NT2/D1 (cell line): ENCODE measurements at regions not wholly inside any gene's neighbourhood (a gene's known extent, or its start where the extent isn't known, plus 50 kb on each side); places are given as distances from the start of the nearest gene placed in this dataset.

ENCODE experiments used
- DNase-seq: peaks from one replicate; pipeline ENCODE4 v3.0.0-alpha.2; 2011; ENCODE audit warnings: low read depth, low spot score
- H3K27me3 ChIP-seq: 2 replicates; pipeline ENCODE4 v1.6.0; 2011; ENCODE audit warnings: mild to moderate bottlenecking; ENCODE audit not compliant: insufficient read length, insufficient read depth
- H3K36me3 ChIP-seq: 2 replicates; pipeline ENCODE4 v1.6.1; 2011; ENCODE audit warnings: mild to moderate bottlenecking, low read length, mixed read lengths; ENCODE audit not compliant: insufficient read depth, insufficient read length
- H3K4me1 ChIP-seq: 2 replicates; pipeline ENCODE4 v1.5.1; 2011; ENCODE audit not compliant: insufficient read depth, insufficient read length
- H3K4me3 ChIP-seq: 2 replicates; pipeline ENCODE4 v1.5.1; 2011; ENCODE audit warnings: low read depth; ENCODE audit not compliant: insufficient read length
- H3K9ac ChIP-seq: 2 replicates; pipeline ENCODE4 v1.6.0; 2011; ENCODE audit warnings: low read depth; ENCODE audit not compliant: insufficient read length
- H3K9me3 ChIP-seq: 2 replicates; pipeline ENCODE4 v1.5.1; 2011; ENCODE audit warnings: mild to moderate bottlenecking, low read length; ENCODE audit not compliant: insufficient read depth
- SUZ12 ChIP-seq: IDR thresholded peaks from 2 replicates; pipeline ENCODE4 v1.6.1; 2011; ENCODE audit not compliant: insufficient read length, insufficient read depth; ENCODE audit errors: extremely low read depth
- YY1 ChIP-seq: IDR thresholded peaks from 2 replicates; pipeline ENCODE4 v1.6.1; 2011; ENCODE audit not compliant: insufficient read length, insufficient read depth
- ZNF274 ChIP-seq: IDR thresholded peaks from 2 replicates; pipeline ENCODE4 v1.6.1; 2011; ENCODE audit warnings: mild to moderate bottlenecking, low read depth, low read length

- Histone ChIP-seq H3K4me1 (no peaks in the 10 kb centered on the region), H3K36me3 (no peaks in the 10 kb centered on the region), H3K27me3 (no peaks in the 10 kb centered on the region), H3K9ac (no peak overlapping the region), H3K4me3 (no peak overlapping the region), H3K9me3 (peaks cover 28% of the 10 kb centered on the region)
- DNase-seq: no peak
- TF ChIP-seq YY1 (no peak), SUZ12 (no peak), ZNF274 (no peak)
These were observed 78.7 kb upstream of the PROK2 start for GRCh38 chr3:71863563-71864190.

GRCh38 chr3:71862371-71863140 lies 77.6 kb upstream of the PROK2 start:
- no peak overlapping the region for H3K9ac ChIP-seq
- no peaks in the 10 kb centered on the region for H3K4me1 ChIP-seq
- no peak for TF ChIP-seq SUZ12
- H3K36me3 ChIP-seq: no peaks in the 10 kb centered on the region
- DNase-seq: no peak
- no peak overlapping the region for H3K4me3 ChIP-seq
- H3K9me3 ChIP-seq: peaks cover 22% of the 10 kb centered on the region; the same call in 1 of the 2 replicates
- H3K27me3 ChIP-seq: no peaks in the 10 kb centered on the region

- no peak overlapping the region for H3K9ac ChIP-seq
- TF ChIP-seq YY1 (no peak), SUZ12 (no peak), ZNF274 (no peak)
- H3K4me1 ChIP-seq: no peaks in the 10 kb centered on the region
- peaks cover 22% of the 10 kb centered on the region; the same call in 1 of the 2 replicates for H3K9me3 ChIP-seq
- no peak overlapping the region for H3K4me3 ChIP-seq
- no peaks in the 10 kb centered on the region for H3K36me3 ChIP-seq
- H3K27me3 ChIP-seq: no peaks in the 10 kb centered on the region
- no peak for DNase-seq
These were observed 74.2 kb upstream of the PROK2 start for GRCh38 chr3:71859123-71859519.

GRCh38 chr3:71858503-71859122 lies 73.7 kb upstream of the PROK2 start:
- Histone ChIP-seq H3K36me3 (no peaks in the 10 kb centered on the region), H3K9me3 (peaks cover 22% of the 10 kb centered on the region; the same call in 1 of the 2 replicates), H3K27me3 (no peaks in the 10 kb centered on the region), H3K4me1 (no peaks in the 10 kb centered on the region), H3K4me3 (no peak overlapping the region), H3K9ac (no peak overlapping the region)
- DNase-seq: no peak
- no peak for TF ChIP-seq YY1
- TF ChIP-seq ZNF274: no peak
- TF ChIP-seq SUZ12: no peak

GRCh38 chr3:71857956-71858355 lies 73.0 kb upstream of the PROK2 start:
- H3K9ac ChIP-seq: no peak overlapping the region
- no peaks in the 10 kb centered on the region for H3K4me1 ChIP-seq
- H3K27me3 ChIP-seq: no peaks in the 10 kb centered on the region
- TF ChIP-seq ZNF274 (no peak), SUZ12 (no peak), YY1 (no peak)
- H3K9me3 ChIP-seq: peaks cover 22% of the 10 kb centered on the region; the same call in 1 of the 2 replicates
- H3K4me3 ChIP-seq: no peak overlapping the region
- H3K36me3 ChIP-seq: no peaks in the 10 kb centered on the region
- DNase-seq: no peak

- DNase-seq: no peak
- no peaks in the 10 kb centered on the region for H3K27me3 ChIP-seq
These were observed 69.8 kb upstream of the PROK2 start for GRCh38 chr3:71854706-71855105.

GRCh38 chr3:71854096-71854495 lies 69.1 kb upstream of the PROK2 start:
- TF ChIP-seq SUZ12 (no peak), YY1 (no peak), ZNF274 (no peak)
- no peak for DNase-seq
- Histone ChIP-seq H3K4me3 (no peak overlapping the region), H3K27me3 (no peaks in the 10 kb centered on the region), H3K9me3 (no peaks in the 10 kb centered on the region), H3K9ac (no peak overlapping the region), H3K4me1 (no peaks in the 10 kb centered on the region), H3K36me3 (no peaks in the 10 kb centered on the region)

More at GRCh38 chr3:71854706-71855105, 69.8 kb upstream of the PROK2 start:
- H3K9ac ChIP-seq: no peak overlapping the region
- no peaks in the 10 kb centered on the region for H3K36me3 ChIP-seq
- no peaks in the 10 kb centered on the region for H3K4me1 ChIP-seq
- H3K9me3 ChIP-seq: no peaks in the 10 kb centered on the region
- TF ChIP-seq ZNF274: no peak
- H3K4me3 ChIP-seq: no peak overlapping the region
